Neural progenitor cell (in vitro differentiated cells): ENCODE measurements at regions not wholly inside any gene's neighbourhood (a gene's known extent, or its start where the extent isn't known, plus 50 kb on each side); places are given as distances from the start of the nearest gene placed in this dataset.

Experiments used
- DNase-seq: peaks from one replicate; pipeline ENCODE4 v3.0.0-alpha.2; 2016; ENCODE audit warnings: low spot score
- H2AFZ ChIP-seq: fragments of 200-600 bp; sonication (generic); replicated peaks from 2 replicates; pipeline ENCODE4 v1.6.1; 2016; ENCODE audit warnings: antibody characterized with exemption
- H3F3A ChIP-seq: fragments of 200-600 bp; sonication (generic); 2 replicates; pipeline ENCODE4 v1.6.1; 2016; ENCODE audit warnings: antibody characterized with exemption, low read depth
- H3K27ac ChIP-seq: fragments of 200-600 bp; sonication (generic); 2 replicates; pipeline ENCODE4 v1.5.1; 2016; ENCODE audit warnings: mild to moderate bottlenecking
- H3K27me3 ChIP-seq: fragments of 200-600 bp; sonication (generic); 2 replicates; pipeline ENCODE4 v1.6.1; 2016; ENCODE audit warnings: mild to moderate bottlenecking, moderate library complexity
- H3K36me3 ChIP-seq: fragments of 200-600 bp; sonication (generic); 2 replicates; pipeline ENCODE4 v1.5.1; 2016
- H3K4me1 ChIP-seq: fragments of 200-600 bp; sonication (generic); 2 replicates; pipeline ENCODE4 v1.6.1; 2016; ENCODE audit warnings: mixed run types
- H3K4me2 ChIP-seq: fragments of 200-600 bp; sonication (generic); 2 replicates; pipeline ENCODE4 v1.6.1; 2016
- H3K4me3 ChIP-seq: fragments of 200-600 bp; sonication (generic); 2 replicates; pipeline ENCODE4 v1.5.1; 2016
- H3K79me2 ChIP-seq: fragments of 200-600 bp; sonication (generic); 2 replicates; pipeline ENCODE4 v1.6.1; 2016; ENCODE audit warnings: low read depth
- H3K9ac ChIP-seq: fragments of 200-600 bp; sonication (generic); 2 replicates; pipeline ENCODE4 v1.6.1; 2016
- H3K9me3 ChIP-seq: fragments of 200-600 bp; sonication (generic); 2 replicates; pipeline ENCODE4 v1.5.1; 2016; ENCODE audit warnings: low read depth
- H4K20me1 ChIP-seq: fragments of 200-600 bp; sonication (generic); 2 replicates; pipeline ENCODE4 v1.6.1; 2016; ENCODE audit warnings: low read depth
- H3K27ac Mint-ChIP-seq: 3 replicates; pipeline ENCODE4 v1.8.0; 2021; ENCODE audit warnings: mixed read lengths
- H3K27me3 Mint-ChIP-seq: 2 replicates; pipeline ENCODE4 v1.8.0; 2022; ENCODE audit warnings: low read depth, mild to moderate bottlenecking, inconsistent platforms, moderate library complexity, mixed read lengths; ENCODE audit not compliant: insufficient read depth
- H3K36me3 Mint-ChIP-seq: 3 replicates; pipeline ENCODE4 v1.8.0; 2021; ENCODE audit warnings: mixed read lengths
- H3K4me1 Mint-ChIP-seq: 3 replicates; pipeline ENCODE4 v1.8.0; 2021; ENCODE audit warnings: mixed read lengths
- H3K4me3 Mint-ChIP-seq: 3 replicates; pipeline ENCODE4 v1.8.0; 2021; ENCODE audit warnings: mild to moderate bottlenecking, moderate library complexity, mixed read lengths
- H3K9me3 Mint-ChIP-seq: 3 replicates; pipeline ENCODE4 v1.8.0; 2020; ENCODE audit warnings: mixed read lengths
- EZH2 ChIP-seq: fragments of 200-600 bp; sonication (generic); IDR thresholded peaks from 2 replicates; pipeline ENCODE4 v1.6.1; 2017; ENCODE audit warnings: antibody characterized with exemption, mild to moderate bottlenecking, moderate library complexity
- EZH2phosphoT487 ChIP-seq: fragments of 200-600 bp; sonication (generic); IDR thresholded peaks from 2 replicates; pipeline ENCODE4 v1.6.1; 2017; ENCODE audit warnings: antibody characterized with exemption
- TF ChIP-seq, protein P1 (sequence below): fragments of 200-600 bp; sonication (generic); IDR thresholded peaks from 2 replicates; pipeline ENCODE4 v1.5.1; 2017; ENCODE audit warnings: antibody characterized with exemption, mild to moderate bottlenecking

DNA sequence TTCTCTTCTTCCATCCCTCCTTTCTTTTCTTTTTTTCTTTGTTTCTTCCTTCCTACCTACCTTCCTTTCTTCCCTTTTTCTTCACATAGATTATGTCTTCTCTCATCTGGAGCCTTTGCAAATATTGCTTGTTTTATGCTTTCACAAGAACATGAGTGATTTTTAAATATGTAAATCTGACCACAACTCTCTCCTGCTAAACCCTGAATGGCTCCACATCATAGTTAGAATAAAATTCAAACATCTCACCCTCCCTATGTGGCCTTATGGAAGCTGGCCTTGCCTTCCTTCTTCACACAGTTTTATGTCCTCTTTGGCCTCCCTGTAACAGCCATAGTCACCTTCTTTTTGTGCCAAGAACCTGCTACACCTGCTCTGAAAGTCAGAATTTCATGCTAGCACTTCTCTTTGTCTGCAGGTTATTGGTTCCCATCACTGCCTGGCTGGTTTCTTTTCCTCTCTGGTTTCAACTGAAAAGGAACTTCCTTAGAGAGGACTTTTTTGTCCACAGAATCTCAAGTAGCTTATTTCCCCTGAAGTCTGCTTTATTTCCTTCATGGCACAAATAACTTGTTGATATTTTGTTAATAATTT lies 114.3 kb upstream of the TNC start:
- Mint-ChIP-seq H3K4me3 (no peak overlapping the region), H3K27ac (no peak overlapping the region), H3K27me3 (peaks cover 5% of the 10 kb centered on the region), H3K9me3 (no peaks in the 10 kb centered on the region), H3K4me1 (peaks cover 2% of the 10 kb centered on the region), H3K36me3 (no peaks in the 10 kb centered on the region)
- Histone ChIP-seq H3K36me3 (no peaks in the 10 kb centered on the region), H4K20me1 (no peaks in the 10 kb centered on the region), H3K9ac (no peak overlapping the region), H3K27me3 (no peaks in the 10 kb centered on the region), H3K4me2 (no peak overlapping the region), H3F3A (no peaks in the 10 kb centered on the region), H3K4me1 (peaks cover 7% of the 10 kb centered on the region), H3K79me2 (no peaks in the 10 kb centered on the region), H3K27ac (no peak overlapping the region), H3K9me3 (no peaks in the 10 kb centered on the region), H2AFZ (no peak overlapping the region), H3K4me3 (no peak overlapping the region)
- TF ChIP-seq, protein P1, sequence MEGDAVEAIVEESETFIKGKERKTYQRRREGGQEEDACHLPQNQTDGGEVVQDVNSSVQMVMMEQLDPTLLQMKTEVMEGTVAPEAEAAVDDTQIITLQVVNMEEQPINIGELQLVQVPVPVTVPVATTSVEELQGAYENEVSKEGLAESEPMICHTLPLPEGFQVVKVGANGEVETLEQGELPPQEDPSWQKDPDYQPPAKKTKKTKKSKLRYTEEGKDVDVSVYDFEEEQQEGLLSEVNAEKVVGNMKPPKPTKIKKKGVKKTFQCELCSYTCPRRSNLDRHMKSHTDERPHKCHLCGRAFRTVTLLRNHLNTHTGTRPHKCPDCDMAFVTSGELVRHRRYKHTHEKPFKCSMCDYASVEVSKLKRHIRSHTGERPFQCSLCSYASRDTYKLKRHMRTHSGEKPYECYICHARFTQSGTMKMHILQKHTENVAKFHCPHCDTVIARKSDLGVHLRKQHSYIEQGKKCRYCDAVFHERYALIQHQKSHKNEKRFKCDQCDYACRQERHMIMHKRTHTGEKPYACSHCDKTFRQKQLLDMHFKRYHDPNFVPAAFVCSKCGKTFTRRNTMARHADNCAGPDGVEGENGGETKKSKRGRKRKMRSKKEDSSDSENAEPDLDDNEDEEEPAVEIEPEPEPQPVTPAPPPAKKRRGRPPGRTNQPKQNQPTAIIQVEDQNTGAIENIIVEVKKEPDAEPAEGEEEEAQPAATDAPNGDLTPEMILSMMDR, result no peak
- TF ChIP-seq EZH2phosphoT487 (no peak), EZH2 (no peak)
- no peak for DNase-seq

DNA sequence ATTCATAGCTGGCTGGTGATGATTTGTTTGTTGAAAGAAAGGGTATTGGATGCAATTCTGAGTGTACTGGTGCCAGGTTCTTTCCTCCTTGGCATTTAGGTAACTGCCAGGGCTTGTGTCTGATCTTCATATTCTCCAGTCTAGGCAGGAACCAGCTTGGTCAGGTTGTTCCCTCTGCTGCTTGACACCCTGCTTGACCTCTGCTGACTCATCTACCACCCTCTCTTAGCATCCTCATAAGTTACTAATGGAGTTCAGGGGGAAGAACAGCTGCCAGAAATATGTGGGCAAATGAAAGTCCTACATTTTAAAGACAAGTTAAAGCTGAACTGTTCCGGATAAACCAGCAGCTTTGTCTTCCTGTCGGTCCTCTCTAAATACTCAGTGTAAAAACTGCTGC lies 116.1 kb upstream of the TNC start:
- no peaks in the 10 kb centered on the region for H3K79me2 ChIP-seq
- Mint-ChIP-seq H3K27ac (no peak overlapping the region), H3K4me3 (no peak overlapping the region), H3K36me3 (no peaks in the 10 kb centered on the region), H3K27me3 (peaks cover 5% of the 10 kb centered on the region), H3K4me1 (peaks cover 2% of the 10 kb centered on the region), H3K9me3 (no peaks in the 10 kb centered on the region)
- peaks cover 7% of the 10 kb centered on the region for H3K4me1 ChIP-seq
- H3K4me2 ChIP-seq, result no peak overlapping the region
- TF ChIP-seq EZH2phosphoT487, result no peak
- no peak for TF ChIP-seq EZH2
- TF ChIP-seq, protein P1, result no peak
- H3F3A ChIP-seq, result no peaks in the 10 kb centered on the region
- no peak overlapping the region for H3K9ac ChIP-seq
- DNase-seq, result no peak
- no peak overlapping the region for H3K4me3 ChIP-seq
- H3K27me3 ChIP-seq, result no peaks in the 10 kb centered on the region
- H3K27ac ChIP-seq, result no peak overlapping the region
- H3K36me3 ChIP-seq, result no peaks in the 10 kb centered on the region
- no peak overlapping the region for H2AFZ ChIP-seq
- no peaks in the 10 kb centered on the region for H4K20me1 ChIP-seq
- no peaks in the 10 kb centered on the region for H3K9me3 ChIP-seq

DNA sequence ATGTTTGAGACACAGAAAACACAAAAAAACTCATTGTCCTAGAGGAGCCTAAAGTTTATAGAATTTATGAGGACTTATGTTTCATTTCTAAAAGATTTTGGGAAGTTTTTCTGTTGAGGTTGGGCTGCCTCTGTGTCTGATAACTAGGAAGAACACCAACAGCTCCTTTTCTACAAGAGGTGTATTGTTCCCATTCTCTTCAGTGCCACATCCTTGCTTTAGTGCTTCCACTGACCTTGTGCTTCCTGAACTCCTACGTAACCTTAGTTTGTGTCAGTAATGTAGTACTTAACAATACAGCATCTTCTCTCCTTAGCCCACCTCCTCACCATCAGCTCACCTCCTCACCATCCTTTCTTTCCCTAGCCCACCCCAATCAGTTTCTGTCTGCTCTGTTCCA lies 117.3 kb upstream of the TNC start:
- Mint-ChIP-seq H3K36me3 (no peaks in the 10 kb centered on the region), H3K9me3 (no peaks in the 10 kb centered on the region), H3K4me3 (no peak overlapping the region), H3K27ac (no peak overlapping the region), H3K4me1 (peaks cover 2% of the 10 kb centered on the region), H3K27me3 (peaks cover 5% of the 10 kb centered on the region)
- Histone ChIP-seq H3K79me2 (no peaks in the 10 kb centered on the region), H3K36me3 (no peaks in the 10 kb centered on the region), H2AFZ (no peak overlapping the region), H3K27ac (no peak overlapping the region), H3F3A (no peaks in the 10 kb centered on the region), H3K9ac (no peak overlapping the region), H3K9me3 (no peaks in the 10 kb centered on the region), H4K20me1 (no peaks in the 10 kb centered on the region), H3K4me1 (peaks cover 7% of the 10 kb centered on the region), H3K4me3 (no peak overlapping the region), H3K4me2 (no peak overlapping the region), H3K27me3 (no peaks in the 10 kb centered on the region)
- DNase-seq, result no peak
- no peak for TF ChIP-seq EZH2phosphoT487
- TF ChIP-seq, protein P1, result no peak
- TF ChIP-seq EZH2, result no peak
